BE2C (cell line): ENCODE measurements at regions not wholly inside any gene's neighbourhood (a gene's known extent, or its start where the extent isn't known, plus 50 kb on each side); places are given as distances from the start of the nearest gene placed in this dataset.

Source experiments
- DNase-seq: peaks from one replicate; pipeline ENCODE4 v3.0.0-alpha.2; 2020
- H3K27me3 ChIP-seq: fragments of 250-450 bp; sonication (Bioruptor Pico); 2 replicates; pipeline ENCODE4 v1.5.1; 2020; ENCODE audit warnings: mild to moderate bottlenecking
- H3K36me3 ChIP-seq: fragments of 250-450 bp; sonication (Bioruptor Pico); 2 replicates; pipeline ENCODE4 v1.5.1; 2020; ENCODE audit warnings: mild to moderate bottlenecking
- H3K4me1 ChIP-seq: fragments of 250-450 bp; sonication (Bioruptor Pico); 2 replicates; pipeline ENCODE4 v1.5.1; 2020
- H3K4me3 ChIP-seq: 2 replicates; pipeline ENCODE4 v1.5.1; 2011; ENCODE audit warnings: low read depth, low read length
- H3K9me3 ChIP-seq: fragments of 250-450 bp; sonication (Bioruptor Pico); 2 replicates; pipeline ENCODE4 v1.5.1; 2020
- TF ChIP-seq, protein P1 (sequence below): IDR thresholded peaks from 2 replicates; pipeline ENCODE4 v1.5.1; 2012; ENCODE audit warnings: mild to moderate bottlenecking, low read depth, low read length

- TF ChIP-seq, protein P1, sequence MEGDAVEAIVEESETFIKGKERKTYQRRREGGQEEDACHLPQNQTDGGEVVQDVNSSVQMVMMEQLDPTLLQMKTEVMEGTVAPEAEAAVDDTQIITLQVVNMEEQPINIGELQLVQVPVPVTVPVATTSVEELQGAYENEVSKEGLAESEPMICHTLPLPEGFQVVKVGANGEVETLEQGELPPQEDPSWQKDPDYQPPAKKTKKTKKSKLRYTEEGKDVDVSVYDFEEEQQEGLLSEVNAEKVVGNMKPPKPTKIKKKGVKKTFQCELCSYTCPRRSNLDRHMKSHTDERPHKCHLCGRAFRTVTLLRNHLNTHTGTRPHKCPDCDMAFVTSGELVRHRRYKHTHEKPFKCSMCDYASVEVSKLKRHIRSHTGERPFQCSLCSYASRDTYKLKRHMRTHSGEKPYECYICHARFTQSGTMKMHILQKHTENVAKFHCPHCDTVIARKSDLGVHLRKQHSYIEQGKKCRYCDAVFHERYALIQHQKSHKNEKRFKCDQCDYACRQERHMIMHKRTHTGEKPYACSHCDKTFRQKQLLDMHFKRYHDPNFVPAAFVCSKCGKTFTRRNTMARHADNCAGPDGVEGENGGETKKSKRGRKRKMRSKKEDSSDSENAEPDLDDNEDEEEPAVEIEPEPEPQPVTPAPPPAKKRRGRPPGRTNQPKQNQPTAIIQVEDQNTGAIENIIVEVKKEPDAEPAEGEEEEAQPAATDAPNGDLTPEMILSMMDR: no peak
- Histone ChIP-seq H3K4me1 (no peaks in the 10 kb centered on the region), H3K9me3 (no peaks in the 10 kb centered on the region), H3K27me3 (no peaks in the 10 kb centered on the region; the same call in 1 of the 2 replicates), H3K4me3 (no peak overlapping the region), H3K36me3 (no peaks in the 10 kb centered on the region)
- no peak for DNase-seq
Observed at GRCh38 chr1:163571950-163572349, 250.2 kb downstream of the NUF2 start.

GRCh38 chr1:163574119-163574518 is 252.4 kb downstream of the NUF2 start:
- Histone ChIP-seq H3K4me1 (no peaks in the 10 kb centered on the region), H3K4me3 (no peak overlapping the region), H3K9me3 (no peaks in the 10 kb centered on the region), H3K27me3 (no peaks in the 10 kb centered on the region; the same call in 1 of the 2 replicates), H3K36me3 (no peaks in the 10 kb centered on the region)
- TF ChIP-seq, protein P1: no peak
- no peak for DNase-seq

GRCh38 chr1:163580926-163581325 is 259.2 kb downstream of the NUF2 start:
- no peaks in the 10 kb centered on the region; the same call in 1 of the 2 replicates for H3K27me3 ChIP-seq
- H3K4me3 ChIP-seq: no peak overlapping the region
- no peaks in the 10 kb centered on the region for H3K9me3 ChIP-seq
- TF ChIP-seq, protein P1: no peak
- DNase-seq: no peak
- no peaks in the 10 kb centered on the region for H3K36me3 ChIP-seq
- H3K4me1 ChIP-seq: no peaks in the 10 kb centered on the region

DNA sequence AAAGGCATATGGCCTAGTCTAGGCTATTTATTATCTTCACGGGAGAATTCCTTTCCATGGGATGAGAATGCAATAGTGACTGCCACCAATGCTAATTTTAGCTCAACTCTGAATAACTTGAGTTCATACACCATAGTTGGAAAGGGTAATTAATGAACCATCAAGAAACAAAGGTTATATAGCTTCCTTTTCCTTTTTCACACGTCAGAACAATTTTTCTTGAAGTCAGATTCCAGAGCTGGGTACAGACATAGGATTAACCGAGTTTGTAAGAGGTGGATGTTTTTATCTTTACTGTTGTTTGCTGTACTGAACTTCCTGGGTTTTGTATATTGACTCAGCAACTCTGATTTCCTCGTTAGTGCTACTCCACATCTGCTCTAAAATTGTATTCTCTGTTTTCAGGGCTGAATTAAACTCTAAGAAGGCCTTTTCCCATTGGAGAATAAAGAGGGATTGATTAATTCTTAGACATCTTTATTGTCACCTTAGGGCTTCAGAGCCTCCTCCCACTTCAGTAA is 262.0 kb downstream of the NUF2 start:
- DNase-seq: no peak
- no peaks in the 10 kb centered on the region for H3K4me1 ChIP-seq
- no peaks in the 10 kb centered on the region for H3K27me3 ChIP-seq
- H3K4me3 ChIP-seq: no peak overlapping the region
- no peaks in the 10 kb centered on the region for H3K36me3 ChIP-seq
- TF ChIP-seq, protein P1: no peak
- no peaks in the 10 kb centered on the region; the same call in 1 of the 2 replicates for H3K9me3 ChIP-seq

DNA sequence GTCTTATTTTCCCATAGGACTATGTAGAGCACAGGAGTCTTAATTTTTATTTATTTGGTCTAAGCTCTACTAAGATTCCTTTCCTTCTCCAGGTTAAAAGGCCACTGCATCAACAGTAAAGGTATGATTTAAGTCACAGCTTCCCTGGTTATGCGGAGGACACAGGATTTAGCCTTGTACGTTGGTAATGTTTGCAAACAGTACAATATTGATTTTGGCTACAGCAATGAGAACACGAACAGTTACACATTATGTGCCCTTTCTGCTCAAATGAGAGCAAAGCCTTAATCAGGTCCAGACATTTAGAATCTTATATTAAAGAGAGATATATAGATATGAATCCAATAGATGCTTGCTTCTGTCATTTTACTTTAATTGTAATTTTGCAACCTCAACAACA is 264.0 kb downstream of the NUF2 start:
- TF ChIP-seq, protein P1: no peak
- H3K9me3 ChIP-seq: no peaks in the 10 kb centered on the region; the same call in 1 of the 2 replicates
- no peaks in the 10 kb centered on the region for H3K4me1 ChIP-seq
- no peaks in the 10 kb centered on the region for H3K27me3 ChIP-seq
- H3K36me3 ChIP-seq: no peaks in the 10 kb centered on the region
- no peak overlapping the region for H3K4me3 ChIP-seq
- no peak for DNase-seq

DNA sequence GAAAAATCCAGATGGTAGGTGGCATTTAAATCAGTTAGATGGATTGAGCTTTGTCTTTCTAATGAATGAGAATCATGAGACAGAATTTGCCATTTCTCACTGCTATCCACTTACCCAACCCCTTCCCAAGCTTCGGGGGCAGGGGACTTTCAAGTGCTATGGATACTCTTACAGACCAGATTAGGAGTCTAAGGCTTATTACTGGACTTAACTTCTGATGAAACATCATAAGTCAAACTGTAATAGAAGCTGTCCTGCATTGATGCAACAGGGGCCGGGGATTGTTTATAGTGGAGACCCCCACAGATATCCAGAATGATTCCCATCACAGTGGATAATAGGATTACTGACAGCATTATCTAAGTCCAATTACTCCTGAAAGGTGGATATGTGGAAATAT is 267.0 kb downstream of the NUF2 start:
- no peak overlapping the region for H3K4me3 ChIP-seq
- H3K27me3 ChIP-seq: no peaks in the 10 kb centered on the region
- TF ChIP-seq, protein P1: no peak
- DNase-seq: no peak
- no peaks in the 10 kb centered on the region for H3K36me3 ChIP-seq
- H3K9me3 ChIP-seq: no peaks in the 10 kb centered on the region; the same call in 1 of the 2 replicates
- no peaks in the 10 kb centered on the region for H3K4me1 ChIP-seq
